Choroid plexus epithelial cell (primary cell): ENCODE measurements at regions not wholly inside any gene's neighbourhood (a gene's known extent, or its start where the extent isn't known, plus 50 kb on each side); places are given as distances from the start of the nearest gene placed in this dataset.

ENCODE experiments used
- DNase-seq: peaks from one replicate; pipeline ENCODE4 v3.0.0-alpha.2; 2010; ENCODE audit warnings: low read depth
- H3K4me3 ChIP-seq: 2 replicates; pipeline ENCODE4 v1.5.1; 2011; ENCODE audit warnings: low read depth, mild to moderate bottlenecking, control low read depth, low read length, moderate library complexity
- TF ChIP-seq, protein P1 (sequence below): conservative IDR thresholded peaks from 2 replicates; pipeline ENCODE4 v1.5.1; 2011; ENCODE audit warnings: low read depth, mild to moderate bottlenecking, control low read depth, inconsistent platforms, low read length, moderate library complexity

GRCh38 chr20:24832518-24832917 lies 116.6 kb upstream of the CST7 start:
- TF ChIP-seq, protein P1, sequence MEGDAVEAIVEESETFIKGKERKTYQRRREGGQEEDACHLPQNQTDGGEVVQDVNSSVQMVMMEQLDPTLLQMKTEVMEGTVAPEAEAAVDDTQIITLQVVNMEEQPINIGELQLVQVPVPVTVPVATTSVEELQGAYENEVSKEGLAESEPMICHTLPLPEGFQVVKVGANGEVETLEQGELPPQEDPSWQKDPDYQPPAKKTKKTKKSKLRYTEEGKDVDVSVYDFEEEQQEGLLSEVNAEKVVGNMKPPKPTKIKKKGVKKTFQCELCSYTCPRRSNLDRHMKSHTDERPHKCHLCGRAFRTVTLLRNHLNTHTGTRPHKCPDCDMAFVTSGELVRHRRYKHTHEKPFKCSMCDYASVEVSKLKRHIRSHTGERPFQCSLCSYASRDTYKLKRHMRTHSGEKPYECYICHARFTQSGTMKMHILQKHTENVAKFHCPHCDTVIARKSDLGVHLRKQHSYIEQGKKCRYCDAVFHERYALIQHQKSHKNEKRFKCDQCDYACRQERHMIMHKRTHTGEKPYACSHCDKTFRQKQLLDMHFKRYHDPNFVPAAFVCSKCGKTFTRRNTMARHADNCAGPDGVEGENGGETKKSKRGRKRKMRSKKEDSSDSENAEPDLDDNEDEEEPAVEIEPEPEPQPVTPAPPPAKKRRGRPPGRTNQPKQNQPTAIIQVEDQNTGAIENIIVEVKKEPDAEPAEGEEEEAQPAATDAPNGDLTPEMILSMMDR, result no peak
- H3K4me3 ChIP-seq, result no peak overlapping the region
- DNase-seq, result no peak

DNA sequence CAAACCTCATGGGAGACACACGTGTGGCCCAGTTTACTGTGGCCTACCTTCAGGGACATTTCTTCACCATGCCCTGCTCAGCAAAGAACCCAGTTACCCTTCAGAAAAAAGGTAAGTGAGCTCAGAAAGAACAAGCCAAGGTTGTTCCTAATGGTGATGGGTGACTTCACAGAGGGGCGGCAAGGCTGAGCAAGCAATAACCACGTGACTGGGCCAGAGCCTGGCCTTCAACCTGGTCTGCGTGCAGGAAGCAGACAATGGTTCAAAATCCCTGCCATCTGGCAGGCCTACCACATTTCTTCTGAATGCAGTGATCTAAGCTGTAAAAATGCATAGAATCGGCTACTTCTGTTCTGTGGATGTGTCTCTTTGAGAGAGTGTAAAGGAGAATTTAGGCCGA lies 115.5 kb upstream of the CST7 start:
- no peak overlapping the region for H3K4me3 ChIP-seq
- no peak for DNase-seq
- TF ChIP-seq, protein P1, result no peak

GRCh38 chr20:24834310-24834709 lies 114.8 kb upstream of the CST7 start:
- no peak overlapping the region for H3K4me3 ChIP-seq
- peak; percentile 31 for DNase-seq
- TF ChIP-seq, protein P1, result peak; percentile 23

GRCh38 chr20:24835195-24835594 lies 113.9 kb upstream of the CST7 start:
- no peak overlapping the region for H3K4me3 ChIP-seq
- no peak for DNase-seq
- TF ChIP-seq, protein P1, result no peak

DNA sequence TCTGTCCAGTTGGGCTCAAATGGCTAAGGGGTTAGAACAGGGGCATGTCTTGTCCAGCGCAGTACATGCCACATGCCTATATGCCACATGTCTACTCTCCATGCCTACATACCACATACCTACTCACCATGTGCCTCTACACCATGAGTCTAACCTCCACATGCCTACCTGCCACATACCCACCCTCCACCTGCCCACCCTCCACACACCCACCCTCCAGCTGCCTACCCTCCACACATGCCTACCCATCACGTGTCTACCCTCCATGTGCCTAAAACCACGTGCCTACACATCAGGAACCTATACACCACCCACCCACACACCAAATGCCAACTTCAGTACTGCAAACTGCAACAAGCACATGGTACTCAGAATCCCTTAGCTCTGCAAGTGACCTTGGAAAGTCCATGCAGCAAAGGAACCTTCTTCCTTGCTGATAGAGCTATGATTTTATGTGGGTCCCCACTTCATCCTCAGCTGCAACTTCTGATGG lies 113.0 kb upstream of the CST7 start:
- TF ChIP-seq, protein P1, result no peak
- DNase-seq, result no peak
- H3K4me3 ChIP-seq, result no peak overlapping the region

DNA sequence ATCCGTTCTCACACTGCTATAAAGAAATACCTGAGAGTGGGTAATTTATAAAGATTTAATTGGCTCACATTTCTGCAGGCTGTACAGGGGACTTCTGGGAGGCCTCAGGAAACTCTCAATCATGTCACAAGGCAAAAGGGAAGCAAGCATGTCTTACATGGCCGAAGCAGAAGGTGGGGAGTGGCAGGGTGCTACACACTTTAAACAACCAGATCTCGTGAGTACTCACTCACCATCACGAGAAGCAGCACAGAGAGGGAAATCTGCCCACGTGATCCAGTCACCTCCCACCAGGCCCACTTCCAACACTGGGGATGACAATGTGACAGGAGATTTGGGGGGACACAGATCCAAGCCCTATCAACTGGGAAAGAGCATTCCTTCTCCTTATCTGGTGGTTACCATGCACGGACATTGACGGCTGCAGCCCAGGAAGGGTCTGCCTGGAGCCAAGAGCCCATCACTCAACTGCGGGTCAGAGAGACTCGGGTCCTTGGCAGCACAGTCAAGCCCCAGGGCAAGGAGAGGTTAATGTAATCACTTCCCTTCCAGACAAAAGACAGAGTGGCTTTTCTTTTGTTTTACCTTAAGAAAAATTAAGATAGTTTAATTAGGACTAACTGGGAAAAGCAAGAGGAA lies 112.3 kb upstream of the CST7 start:
- no peak for DNase-seq
- TF ChIP-seq, protein P1, result no peak

More for the DNA sequence above, 112.3 kb upstream of the CST7 start:
- H3K4me3 ChIP-seq, result no peak overlapping the region
